ENCODE measurements at regions not wholly inside any gene's neighbourhood (a gene's known extent, or its start where the extent isn't known, plus 50 kb on each side); places are given as distances from the start of the nearest gene placed in this dataset.

DNA sequence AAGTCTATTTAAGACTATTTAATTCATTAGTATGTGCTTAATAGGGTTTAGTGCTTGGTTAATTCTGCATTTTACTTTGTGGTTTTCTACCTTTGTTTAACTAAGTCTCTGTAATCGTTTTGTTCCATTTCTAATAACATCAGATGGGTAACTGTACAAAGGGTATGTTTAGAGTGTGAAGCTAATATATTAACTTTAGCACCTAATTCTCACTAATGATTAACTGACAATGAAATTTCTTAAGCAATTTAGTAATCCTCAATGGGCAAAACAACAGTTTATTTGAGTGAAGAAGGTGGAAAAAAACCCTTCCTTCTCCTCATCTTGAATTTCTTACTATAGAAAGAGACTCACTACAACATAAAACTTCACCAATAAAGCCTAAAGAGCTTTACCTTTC is 448.1 kb upstream of the MIR17HG start:
- DNase-seq (ENCODE audit: insufficient read length), result no peak
- FAIRE-seq, result no peak

GRCh38 chr13:90902255-90902654 is 445.2 kb upstream of the MIR17HG start:
- no peak for FAIRE-seq
- TF ChIP-seq POLR2A (IDR thresholded peaks at IDR 0.05; ENCODE audit: low read depth, low read length), result no peak
- no peak for TF ChIP-seq TAF1 (IDR thresholded peaks at IDR 0.05; ENCODE audit: borderline replicate concordance, low read depth, low read length)
- TF ChIP-seq POLR2AphosphoS5 (IDR thresholded peaks at IDR 0.05; ENCODE audit: low read depth, low read length), result no peak

More for the DNA sequence above, 448.1 kb upstream of the MIR17HG start:
- TF ChIP-seq POLR2AphosphoS5 (IDR thresholded peaks at IDR 0.05; ENCODE audit: low read depth, low read length), result no peak
- TF ChIP-seq POLR2A (IDR thresholded peaks at IDR 0.05; ENCODE audit: low read depth, low read length), result no peak
- no peak for TF ChIP-seq TAF1 (IDR thresholded peaks at IDR 0.05; ENCODE audit: borderline replicate concordance, low read depth, low read length)

GRCh38 chr13:90906554-90906953 is 440.9 kb upstream of the MIR17HG start:
- TF ChIP-seq POLR2A (IDR thresholded peaks at IDR 0.05; ENCODE audit: low read depth, low read length) (no peak), POLR2AphosphoS5 (IDR thresholded peaks at IDR 0.05; ENCODE audit: low read depth, low read length) (no peak), TAF1 (IDR thresholded peaks at IDR 0.05; ENCODE audit: borderline replicate concordance, low read depth, low read length) (no peak)
- DNase-seq (ENCODE audit: insufficient read length), result no peak
- FAIRE-seq, result no peak

More at GRCh38 chr13:90902255-90902654, 445.2 kb upstream of the MIR17HG start:
- no peak for DNase-seq (ENCODE audit: insufficient read length)

GRCh38 chr13:90908792-90909191 is 438.7 kb upstream of the MIR17HG start:
- DNase-seq (ENCODE audit: insufficient read length), result no peak
- FAIRE-seq, result no peak
- TF ChIP-seq POLR2AphosphoS5 (IDR thresholded peaks at IDR 0.05; ENCODE audit: low read depth, low read length) (no peak), TAF1 (IDR thresholded peaks at IDR 0.05; ENCODE audit: borderline replicate concordance, low read depth, low read length) (no peak), POLR2A (IDR thresholded peaks at IDR 0.05; ENCODE audit: low read depth, low read length) (no peak)

GRCh38 chr13:90910018-90910639 is 437.4 kb upstream of the MIR17HG start:
- FAIRE-seq, result no peak
- no peak for DNase-seq (ENCODE audit: insufficient read length)
- TF ChIP-seq POLR2AphosphoS5 (IDR thresholded peaks at IDR 0.05; ENCODE audit: low read depth, low read length) (no peak), TAF1 (IDR thresholded peaks at IDR 0.05; ENCODE audit: borderline replicate concordance, low read depth, low read length) (no peak), POLR2A (IDR thresholded peaks at IDR 0.05; ENCODE audit: low read depth, low read length) (no peak)

GRCh38 chr13:90912247-90912646 is 435.2 kb upstream of the MIR17HG start:
- no peak for TF ChIP-seq TAF1 (IDR thresholded peaks at IDR 0.05; ENCODE audit: borderline replicate concordance, low read depth, low read length)
- DNase-seq (ENCODE audit: insufficient read length) (no peak), FAIRE-seq (no peak)

DNA sequence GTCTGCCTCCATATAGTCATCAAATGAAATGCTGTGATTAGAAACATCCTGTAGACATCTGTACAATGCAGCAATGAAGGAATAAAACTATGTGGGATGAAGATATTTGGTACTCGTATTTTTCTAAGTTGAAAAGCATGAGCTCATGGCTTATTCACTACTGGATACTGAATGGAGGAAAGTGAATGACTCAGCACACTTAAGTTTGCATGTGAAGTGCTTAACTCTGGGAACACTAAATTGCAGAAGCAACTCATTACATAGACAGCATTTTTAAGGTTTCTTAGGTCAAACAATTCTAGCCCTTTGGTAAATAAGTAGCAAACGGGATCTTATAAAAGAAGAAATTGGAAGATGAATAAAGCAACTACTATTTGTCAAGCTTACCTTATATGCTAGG is 429.0 kb upstream of the MIR17HG start:
- no peak for DNase-seq (ENCODE audit: insufficient read length)
- no peak for FAIRE-seq
- TF ChIP-seq TAF1 (IDR thresholded peaks at IDR 0.05; ENCODE audit: borderline replicate concordance, low read depth, low read length) (no peak), POLR2A (IDR thresholded peaks at IDR 0.05; ENCODE audit: low read depth, low read length) (no peak), POLR2AphosphoS5 (IDR thresholded peaks at IDR 0.05; ENCODE audit: low read depth, low read length) (no peak)

DNA sequence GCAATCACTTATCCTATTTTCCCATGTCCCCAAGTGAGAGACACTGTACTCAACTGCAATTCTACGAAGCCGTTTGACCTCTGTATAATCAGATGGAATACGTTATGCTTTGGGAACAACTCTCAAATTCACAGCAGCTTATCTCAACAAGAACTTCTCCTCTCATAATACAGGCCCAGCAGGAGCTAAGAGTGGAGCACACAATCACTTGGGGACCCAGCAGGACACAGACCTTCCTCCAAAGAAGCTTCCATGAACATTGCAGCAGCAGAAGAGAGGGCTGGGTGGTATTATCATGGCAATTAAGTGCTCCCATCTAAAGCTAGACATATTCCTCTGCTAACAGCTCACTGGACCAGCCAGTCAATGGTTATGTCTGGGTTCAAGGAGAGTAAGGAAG is 428.3 kb upstream of the MIR17HG start:
- DNase-seq (ENCODE audit: insufficient read length) (no peak), FAIRE-seq (no peak)
- no peak for TF ChIP-seq POLR2A (IDR thresholded peaks at IDR 0.05; ENCODE audit: low read depth, low read length)
- TF ChIP-seq TAF1 (IDR thresholded peaks at IDR 0.05; ENCODE audit: borderline replicate concordance, low read depth, low read length), result no peak
- TF ChIP-seq POLR2AphosphoS5 (IDR thresholded peaks at IDR 0.05; ENCODE audit: low read depth, low read length), result no peak

GRCh38 chr13:90926459-90926858 is 421.0 kb upstream of the MIR17HG start:
- no peak for FAIRE-seq
- TF ChIP-seq POLR2A (IDR thresholded peaks at IDR 0.05; ENCODE audit: low read depth, low read length) (no peak), TAF1 (IDR thresholded peaks at IDR 0.05; ENCODE audit: borderline replicate concordance, low read depth, low read length) (no peak), POLR2AphosphoS5 (IDR thresholded peaks at IDR 0.05; ENCODE audit: low read depth, low read length) (no peak)
- no peak for DNase-seq (ENCODE audit: insufficient read length)

- TF ChIP-seq TAF1 (IDR thresholded peaks at IDR 0.05; ENCODE audit: borderline replicate concordance, low read depth, low read length) (no peak), POLR2A (IDR thresholded peaks at IDR 0.05; ENCODE audit: low read depth, low read length) (no peak), POLR2AphosphoS5 (IDR thresholded peaks at IDR 0.05; ENCODE audit: low read depth, low read length) (no peak)
- DNase-seq (ENCODE audit: insufficient read length) (no peak), FAIRE-seq (no peak)
Measured at GRCh38 chr13:90928109-90928508, 419.4 kb upstream of the MIR17HG start.

GRCh38 chr13:90933097-90933826 is 414.2 kb upstream of the MIR17HG start:
- TF ChIP-seq TAF1 (IDR thresholded peaks at IDR 0.05; ENCODE audit: borderline replicate concordance, low read depth, low read length), result no peak
- TF ChIP-seq POLR2AphosphoS5 (IDR thresholded peaks at IDR 0.05; ENCODE audit: low read depth, low read length), result no peak
- TF ChIP-seq POLR2A (IDR thresholded peaks at IDR 0.05; ENCODE audit: low read depth, low read length), result no peak
- DNase-seq (ENCODE audit: insufficient read length) (no peak), FAIRE-seq (no peak)

DNA sequence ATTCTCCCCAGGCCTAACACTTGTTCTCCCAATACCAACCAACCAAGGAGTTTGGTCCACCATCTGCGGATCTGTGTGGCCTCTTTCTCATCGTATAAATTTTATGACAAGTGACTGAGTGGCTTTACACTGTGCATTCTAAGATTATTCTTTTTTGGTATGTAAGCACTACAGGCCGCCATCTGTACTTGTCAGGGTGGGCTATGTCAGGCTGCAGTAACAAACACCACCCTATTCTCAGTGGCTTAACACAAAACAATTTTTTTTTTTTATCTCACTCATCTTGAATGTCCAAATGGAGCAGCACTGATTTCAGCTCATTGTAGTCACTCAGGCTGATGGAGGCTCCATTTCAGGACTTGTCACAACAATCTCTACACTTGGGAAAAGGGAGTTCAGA is 412.7 kb upstream of the MIR17HG start:
- TF ChIP-seq POLR2A (IDR thresholded peaks at IDR 0.05; ENCODE audit: low read depth, low read length) (no peak), TAF1 (IDR thresholded peaks at IDR 0.05; ENCODE audit: borderline replicate concordance, low read depth, low read length) (no peak), POLR2AphosphoS5 (IDR thresholded peaks at IDR 0.05; ENCODE audit: low read depth, low read length) (no peak)
- FAIRE-seq (no peak), DNase-seq (ENCODE audit: insufficient read length) (no peak)

Measured in GM12892 (cell line).